Astrocyte (in vitro differentiated cells and primary cell): ENCODE measurements at regions not wholly inside any gene's neighbourhood (a gene's known extent, or its start where the extent isn't known, plus 50 kb on each side); places are given as distances from the start of the nearest gene placed in this dataset.

Experiments used
- DNase-seq: peaks from one replicate; pipeline ENCODE4 v3.0.0-alpha.2; 2010; ENCODE audit warnings: low read depth
- FAIRE-seq: peaks from 2 replicates; lab custom pipeline; 2011; peaks lifted over from hg19 to GRCh38; lab: Jason Lieb, UNC
- H2AFZ ChIP-seq: 2 replicates; pipeline ENCODE4 v1.6.0; 2012; ENCODE audit warnings: low read depth, low read length, inconsistent platforms
- H3K27ac ChIP-seq: 2 replicates; pipeline ENCODE4 v1.5.1; 2011; ENCODE audit warnings: low read depth, low read length, inconsistent platforms
- H3K27me3 ChIP-seq: 2 replicates; pipeline ENCODE4 v1.6.0; 2011; ENCODE audit warnings: low read length, inconsistent platforms; ENCODE audit not compliant: insufficient read depth
- H3K36me3 ChIP-seq: 2 replicates; pipeline ENCODE4 v1.5.1; 2011; ENCODE audit warnings: low read length, inconsistent platforms; ENCODE audit not compliant: insufficient read depth
- H3K4me1 ChIP-seq: 2 replicates; pipeline ENCODE4 v1.5.1; 2011; ENCODE audit warnings: low read length, inconsistent platforms; ENCODE audit not compliant: insufficient read depth
- H3K4me2 ChIP-seq: 2 replicates; pipeline ENCODE4 v1.6.0; 2012; ENCODE audit warnings: low read length, inconsistent platforms
- H3K4me3 ChIP-seq: 2 replicates; pipeline ENCODE4 v1.5.1; 2011; ENCODE audit warnings: low read depth, mild to moderate bottlenecking, low read length, inconsistent platforms; ENCODE audit not compliant: insufficient read depth
- H3K79me2 ChIP-seq: 2 replicates; pipeline ENCODE4 v1.6.0; 2012; ENCODE audit warnings: mild to moderate bottlenecking, low read length, inconsistent platforms; ENCODE audit not compliant: insufficient read depth
- H3K9ac ChIP-seq: 2 replicates; pipeline ENCODE4 v1.6.0; 2012; ENCODE audit warnings: mild to moderate bottlenecking, low read length, inconsistent platforms
- H3K9me3 ChIP-seq: 2 replicates; pipeline ENCODE4 v1.5.1; 2012; ENCODE audit warnings: low read depth, mild to moderate bottlenecking, low read length, inconsistent platforms; ENCODE audit not compliant: insufficient read depth
- H4K20me1 ChIP-seq: 2 replicates; pipeline ENCODE4 v1.6.0; 2012; ENCODE audit warnings: low read length, inconsistent platforms; ENCODE audit not compliant: insufficient read depth
- H3K27ac Mint-ChIP-seq: one replicate; pipeline ENCODE4 v1.8.0; 2021; ENCODE audit warnings: mild to moderate bottlenecking, mixed read lengths; ENCODE audit not compliant: unreplicated experiment
- H3K27me3 Mint-ChIP-seq: one replicate; pipeline ENCODE4 v1.8.0; 2021; ENCODE audit warnings: low read depth, mixed read lengths; ENCODE audit not compliant: unreplicated experiment
- H3K36me3 Mint-ChIP-seq: one replicate; pipeline ENCODE4 v1.8.0; 2021; ENCODE audit warnings: low read depth, mixed read lengths; ENCODE audit not compliant: unreplicated experiment
- H3K4me1 Mint-ChIP-seq: one replicate; pipeline ENCODE4 v1.8.0; 2021; ENCODE audit warnings: low read depth, mixed read lengths; ENCODE audit not compliant: unreplicated experiment
- H3K4me3 Mint-ChIP-seq: one replicate; pipeline ENCODE4 v1.8.0; 2021; ENCODE audit warnings: mild to moderate bottlenecking, moderate library complexity, mixed read lengths; ENCODE audit not compliant: unreplicated experiment
- H3K9me3 Mint-ChIP-seq: one replicate; pipeline ENCODE4 v1.8.0; 2021; ENCODE audit warnings: mild to moderate bottlenecking, mixed read lengths; ENCODE audit not compliant: unreplicated experiment
- CTCF ChIP-seq: IDR thresholded peaks from 2 replicates; pipeline ENCODE4 v1.5.1; 2011; ENCODE audit warnings: low read depth, mild to moderate bottlenecking, inconsistent platforms, low read length, moderate library complexity; ENCODE audit not compliant: insufficient read depth
- EZH2 ChIP-seq: IDR thresholded peaks from 2 replicates; pipeline ENCODE4 v1.6.1; 2012; ENCODE audit warnings: mild to moderate bottlenecking, low read length, inconsistent platforms; ENCODE audit not compliant: insufficient read depth

- peaks cover 4% of the 10 kb centered on the region for H3K4me1 Mint-ChIP-seq
- FAIRE-seq (no peak), DNase-seq (no peak)
- H3K27me3 Mint-ChIP-seq = peaks cover 2% of the 10 kb centered on the region
- Histone ChIP-seq H3K9ac (no peak overlapping the region), H3K27me3 (no peaks in the 10 kb centered on the region), H4K20me1 (no peaks in the 10 kb centered on the region), H3K9me3 (no peaks in the 10 kb centered on the region), H3K27ac (no peak overlapping the region), H3K4me2 (no peak overlapping the region), H2AFZ (no peak overlapping the region), H3K4me3 (no peak overlapping the region), H3K79me2 (no peaks in the 10 kb centered on the region), H3K36me3 (no peaks in the 10 kb centered on the region), H3K4me1 (no peaks in the 10 kb centered on the region)
- no peak for TF ChIP-seq EZH2
- TF ChIP-seq CTCF = no peak
- H3K9me3 Mint-ChIP-seq = peaks cover 4% of the 10 kb centered on the region
- no peaks in the 10 kb centered on the region for H3K36me3 Mint-ChIP-seq
- H3K27ac Mint-ChIP-seq = no peak overlapping the region
- H3K4me3 Mint-ChIP-seq = no peak overlapping the region
Observed at GRCh38 chr9:105044518-105044917, 116.6 kb upstream of the ABCA1 start.

- Histone ChIP-seq H3K79me2 (no peaks in the 10 kb centered on the region), H3K36me3 (no peaks in the 10 kb centered on the region), H2AFZ (no peak overlapping the region), H3K4me2 (no peak overlapping the region), H3K9me3 (no peaks in the 10 kb centered on the region), H3K4me1 (no peaks in the 10 kb centered on the region), H3K27me3 (no peaks in the 10 kb centered on the region), H4K20me1 (no peaks in the 10 kb centered on the region), H3K4me3 (no peak overlapping the region), H3K27ac (no peak overlapping the region), H3K9ac (no peak overlapping the region)
- peaks cover 11% of the 10 kb centered on the region for H3K4me1 Mint-ChIP-seq
- peaks cover 2% of the 10 kb centered on the region for H3K27me3 Mint-ChIP-seq
- no peaks in the 10 kb centered on the region for H3K36me3 Mint-ChIP-seq
- DNase-seq (peak; percentile 16), FAIRE-seq (peak; percentile 23)
- no peak overlapping the region for H3K27ac Mint-ChIP-seq
- H3K9me3 Mint-ChIP-seq = peaks cover 9% of the 10 kb centered on the region
- H3K4me3 Mint-ChIP-seq = no peak overlapping the region
- TF ChIP-seq EZH2 = no peak
- TF ChIP-seq CTCF = no peak
Observed at GRCh38 chr9:105046907-105047741, 119.2 kb upstream of the ABCA1 start.

- Histone ChIP-seq H2AFZ (no peak overlapping the region), H3K27me3 (no peaks in the 10 kb centered on the region), H3K36me3 (no peaks in the 10 kb centered on the region), H3K4me2 (no peak overlapping the region), H3K4me3 (no peak overlapping the region), H3K9me3 (no peaks in the 10 kb centered on the region), H3K4me1 (no peaks in the 10 kb centered on the region), H3K79me2 (no peaks in the 10 kb centered on the region), H3K9ac (no peak overlapping the region), H3K27ac (no peak overlapping the region), H4K20me1 (no peaks in the 10 kb centered on the region)
- Mint-ChIP-seq H3K27ac (no peak overlapping the region), H3K36me3 (peaks cover 2% of the 10 kb centered on the region), H3K4me1 (peaks cover 17% of the 10 kb centered on the region), H3K9me3 (peaks cover 9% of the 10 kb centered on the region), H3K4me3 (no peak overlapping the region), H3K27me3 (peaks cover 2% of the 10 kb centered on the region)
- TF ChIP-seq CTCF (no peak), EZH2 (no peak)
- no peak for FAIRE-seq
- no peak for DNase-seq
Observed at GRCh38 chr9:105047742-105048041, 119.7 kb upstream of the ABCA1 start.
